Erythroblast (primary cell): ENCODE measurements at regions not wholly inside any gene's neighbourhood (a gene's known extent, or its start where the extent isn't known, plus 50 kb on each side); places are given as distances from the start of the nearest gene placed in this dataset.

Experiments used
- GATA1 ChIP-seq: IDR thresholded peaks from 2 replicates; pipeline ENCODE4 v1.6.1; 2011; ENCODE audit warnings: low read depth, mild to moderate bottlenecking, control low read depth, low read length, moderate library complexity
- POLR2A ChIP-seq: IDR thresholded peaks from 2 replicates; pipeline ENCODE4 v1.6.1; 2011; ENCODE audit warnings: mild to moderate bottlenecking, low read length

- TF ChIP-seq POLR2A (no peak), GATA1 (no peak)
These were observed 184.8 kb downstream of the PTPN20 start for GRCh38 chr10:47095848-47096612.
